Hepatocyte (in vitro differentiated cells): ENCODE measurements at regions not wholly inside any gene's neighbourhood (a gene's known extent, or its start where the extent isn't known, plus 50 kb on each side); places are given as distances from the start of the nearest gene placed in this dataset.
A peak's percentile ranks its signal among the peaks of the same experiment; 100 is the strongest.

Experiments used
- DNase-seq: peaks from one replicate; pipeline ENCODE4 v3.0.0-alpha.2; 2016; ENCODE audit warnings: low spot score
- H2AFZ ChIP-seq: fragments of 200-600 bp; sonication (generic); 2 replicates; pipeline ENCODE4 v1.6.0; 2016; ENCODE audit warnings: antibody characterized with exemption, mild to moderate bottlenecking
- H3K27ac ChIP-seq: fragments of 200-600 bp; sonication (generic); 2 replicates; pipeline ENCODE4 v1.5.1; 2016; ENCODE audit warnings: mild to moderate bottlenecking
- H3K27me3 ChIP-seq: fragments of 200-600 bp; sonication (generic); 2 replicates; pipeline ENCODE4 v1.6.1; 2016
- H3K36me3 ChIP-seq: fragments of 200-600 bp; sonication (generic); replicated peaks from 2 replicates; pipeline ENCODE4 v1.5.1; 2016; ENCODE audit warnings: low read depth; ENCODE audit not compliant: insufficient read depth
- H3K4me1 ChIP-seq: fragments of 200-600 bp; sonication (generic); 2 replicates; pipeline ENCODE4 v1.5.1; 2016; ENCODE audit warnings: mild to moderate bottlenecking, moderate library complexity; ENCODE audit not compliant: insufficient read depth
- H3K4me2 ChIP-seq: fragments of 200-600 bp; sonication (generic); 2 replicates; pipeline ENCODE4 v1.6.0; 2016
- H3K4me3 ChIP-seq: fragments of 200-600 bp; sonication (generic); 2 replicates; pipeline ENCODE4 v1.5.1; 2016; ENCODE audit warnings: mild to moderate bottlenecking
- H3K79me2 ChIP-seq: fragments of 200-600 bp; sonication (generic); 2 replicates; pipeline ENCODE4 v1.6.0; 2017; ENCODE audit warnings: mild to moderate bottlenecking
- H3K9me2 ChIP-seq: fragments of 200-600 bp; sonication (generic); replicated peaks from 2 replicates; pipeline ENCODE4 v1.6.0; 2017; ENCODE audit warnings: mild to moderate bottlenecking; ENCODE audit not compliant: insufficient read depth
- H3K9me3 ChIP-seq: fragments of 200-600 bp; sonication (generic); 2 replicates; pipeline ENCODE4 v1.5.1; 2016; ENCODE audit warnings: low read depth, mild to moderate bottlenecking
- H4K20me1 ChIP-seq: fragments of 200-600 bp; sonication (generic); 2 replicates; pipeline ENCODE4 v1.6.0; 2016; ENCODE audit warnings: mild to moderate bottlenecking; ENCODE audit not compliant: insufficient read depth, poor library complexity, severe bottlenecking
- CTCF ChIP-seq: fragments of 200-600 bp; sonication (generic); IDR thresholded peaks from 2 replicates; pipeline ENCODE4 v1.5.1; 2016; ENCODE audit warnings: antibody characterized with exemption, mild to moderate bottlenecking; ENCODE audit not compliant: poor library complexity
- EZH2 ChIP-seq: fragments of 200-600 bp; sonication (generic); IDR thresholded peaks from 2 replicates; pipeline ENCODE4 v1.6.1; 2016; ENCODE audit warnings: antibody characterized with exemption, mild to moderate bottlenecking, borderline replicate concordance
- EZH2phosphoT487 ChIP-seq: fragments of 200-600 bp; sonication (generic); IDR thresholded peaks from one replicate; pipeline ENCODE4 v1.6.1; 2018; ENCODE audit warnings: antibody characterized with exemption, mild to moderate bottlenecking, low read depth, moderate library complexity; ENCODE audit not compliant: unreplicated experiment, severe bottlenecking
- WGBS: methylation state at CpG from one replicate; pipeline ENCODE4 v1.1.6; 2016; ENCODE audit warnings: low lambda C conversion rate; ENCODE audit errors: missing lambda C conversion rate; 5-methylcytosine and 5-hydroxymethylcytosine counted together

- H3K4me2 ChIP-seq: no peak overlapping the region
- peaks cover 7% of the 10 kb centered on the region for H3K4me1 ChIP-seq
- 84% methylated on average over 1 of the region's 1 CpG for WGBS
- H3K79me2 ChIP-seq: no peaks in the 10 kb centered on the region
- no peak overlapping the region for H2AFZ ChIP-seq
- no peak for TF ChIP-seq CTCF
- TF ChIP-seq EZH2: no peak
- TF ChIP-seq EZH2phosphoT487: no peak
- H3K27ac ChIP-seq: no peak overlapping the region
- no peaks in the 10 kb centered on the region for H3K27me3 ChIP-seq
- H3K9me3 ChIP-seq: no peaks in the 10 kb centered on the region
- H3K9me2 ChIP-seq: no peaks in the 10 kb centered on the region
- no peak overlapping the region for H3K4me3 ChIP-seq
- DNase-seq: no peak
- H4K20me1 ChIP-seq: no peaks in the 10 kb centered on the region
- no peaks in the 10 kb centered on the region for H3K36me3 ChIP-seq
These were observed 109.4 kb upstream of the SERTAD2 start for GRCh38 chr2:64763126-64763525.

GRCh38 chr2:64765160-64765805 lies 111.6 kb upstream of the SERTAD2 start:
- Histone ChIP-seq H3K27ac (no peak overlapping the region), H4K20me1 (no peaks in the 10 kb centered on the region), H2AFZ (no peak overlapping the region), H3K4me1 (peaks cover 25% of the 10 kb centered on the region), H3K27me3 (no peaks in the 10 kb centered on the region), H3K79me2 (no peaks in the 10 kb centered on the region), H3K9me2 (no peaks in the 10 kb centered on the region), H3K36me3 (no peaks in the 10 kb centered on the region), H3K4me3 (no peak overlapping the region), H3K4me2 (no peak overlapping the region), H3K9me3 (no peaks in the 10 kb centered on the region)
- no peak for DNase-seq
- 95% methylated on average over 4 of the region's 4 CpGs for WGBS
- TF ChIP-seq EZH2 (no peak), CTCF (no peak)

- H3K4me1 ChIP-seq: peaks cover 30% of the 10 kb centered on the region
- no peaks in the 10 kb centered on the region for H4K20me1 ChIP-seq
- H3K9me3 ChIP-seq: no peaks in the 10 kb centered on the region
- peak overlapping the region; percentile 98 for H3K27ac ChIP-seq
- peak overlapping the region; percentile 76 for H3K4me2 ChIP-seq
- WGBS: 22% methylated on average over 13 of the region's 13 CpGs
- H3K4me3 ChIP-seq: peak overlapping the region; percentile 29
- no peaks in the 10 kb centered on the region for H3K9me2 ChIP-seq
- TF ChIP-seq CTCF (no peak), EZH2 (no peak), EZH2phosphoT487 (no peak)
- DNase-seq: no peak
- peak overlapping the region; percentile 47 for H2AFZ ChIP-seq
- no peaks in the 10 kb centered on the region for H3K79me2 ChIP-seq
- no peaks in the 10 kb centered on the region for H3K36me3 ChIP-seq
- H3K27me3 ChIP-seq: no peaks in the 10 kb centered on the region
These were observed 113.3 kb upstream of the SERTAD2 start for GRCh38 chr2:64766841-64767669.
